Right lobe of liver (tissue), 6 donors: ENCODE measurements at regions not wholly inside any gene's neighbourhood (a gene's known extent, or its start where the extent isn't known, plus 50 kb on each side); places are given as distances from the start of the nearest gene placed in this dataset.

Experiments
- ATAC-seq, 4 donors: fragments of 200-7000 bp; cut with Tn5 transposase; one replicate each; pipeline ENCODE4 v1.9.1; 2020; ENCODE audit warnings: mild to moderate bottlenecking in 4 of 4, moderate library complexity in 4 of 4
- DNase-seq, 3 donors: peaks; one replicate each; pipeline ENCODE4 v3.0.0-alpha.2; 2020
- H3K27ac ChIP-seq, 3 donors: fragments of 200-600 bp; one replicate each; pipeline ENCODE4 v1.8.0; 2022
- H3K27me3 ChIP-seq, 2 donors: fragments of 200-600 bp; one replicate each; pipeline ENCODE4 v1.8.0; 2022
- H3K36me3 ChIP-seq, 4 donors: fragments of 200-600 bp; sonication (generic) in 1 of 4; one replicate each; pipeline versions ENCODE4 v1.5.1 to v1.8.0; 2017 to 2022; ENCODE audit warnings: control low read depth in 1 of 4
- H3K4me1 ChIP-seq, 4 donors: fragments of 200-600 bp; sonication (generic) in 1 of 4; one replicate each; pipeline versions ENCODE4 v1.5.1 to v1.8.0; 2017 to 2022; ENCODE audit warnings: control low read depth in 1 of 4
- H3K4me3 ChIP-seq, 3 donors: fragments of 200-600 bp; one replicate each; pipeline ENCODE4 v1.8.0; 2022
- H3K9me3 ChIP-seq, 4 donors: fragments of 200-600 bp; sonication (generic) in 1 of 4; one replicate each; pipeline versions ENCODE4 v1.5.1 to v1.8.0; 2017 to 2022; ENCODE audit warnings: control low read depth in 1 of 4
- POLR2A ChIP-seq: fragments of 450-650 bp; IDR thresholded peaks from one replicate; pipeline ENCODE4 v1.6.1; 2017; ENCODE audit warnings: antibody characterized with exemption, mild to moderate bottlenecking
- WGBS: methylation state at CpG from one replicate; pipeline ENCODE4 v1.1.6; 2018; ENCODE audit warnings: low coverage, low lambda C conversion rate; ENCODE audit not compliant: insufficient coverage; ENCODE audit errors: missing lambda C conversion rate; 5-methylcytosine and 5-hydroxymethylcytosine counted together
- intact Hi-C, 2 donors: fragments of 100-400 bp; cut with DNase I; formaldehyde crosslinking; loops; one replicate each; pipeline versions ENCODE4 v1.11.2 to v1.14.1; 2022
- TF ChIP-seq, protein P1 (sequence below), 4 donors: fragments of 200-600 bp in 3 of 4; fragments of 450-650 bp in 1 of 4; IDR thresholded peaks; one replicate each; pipeline versions ENCODE4 v1.5.1 to v1.8.0; 2016 to 2022; ENCODE audit warnings: antibody characterized with exemption in 4 of 4, mild to moderate bottlenecking in 2 of 4
- donor health status: DM: no; HTN: yes; CAD: no.
- donor health status: DM: no; HTN: no; CAD: no.
- donor health status: DM: no; HTN: no; CAD: no.
- donor health status: DM: no; HTN: yes; CAD: no.
- donor health status: DM: no; HTN: yes; CAD: no.

GRCh38 chr4:71266090-71266794 is 72.6 kb upstream of the SLC4A4 start:
- Histone ChIP-seq H3K27me3 (no peaks in the 10 kb centered on the region), H3K9me3 (no peaks in the 10 kb centered on the region), H3K27ac (no peak overlapping the region), H3K36me3 (no peaks in the 10 kb centered on the region), H3K4me1 (peaks cover 0 to 6% (median 3%) of the 10 kb centered on the region in 4 donors), H3K4me3 (no peak overlapping the region)
- DNase-seq (no peak), ATAC-seq (peak in 1 of 4 donors; percentile 48)
- intact Hi-C loops = no loop called here
- TF ChIP-seq, protein P1, sequence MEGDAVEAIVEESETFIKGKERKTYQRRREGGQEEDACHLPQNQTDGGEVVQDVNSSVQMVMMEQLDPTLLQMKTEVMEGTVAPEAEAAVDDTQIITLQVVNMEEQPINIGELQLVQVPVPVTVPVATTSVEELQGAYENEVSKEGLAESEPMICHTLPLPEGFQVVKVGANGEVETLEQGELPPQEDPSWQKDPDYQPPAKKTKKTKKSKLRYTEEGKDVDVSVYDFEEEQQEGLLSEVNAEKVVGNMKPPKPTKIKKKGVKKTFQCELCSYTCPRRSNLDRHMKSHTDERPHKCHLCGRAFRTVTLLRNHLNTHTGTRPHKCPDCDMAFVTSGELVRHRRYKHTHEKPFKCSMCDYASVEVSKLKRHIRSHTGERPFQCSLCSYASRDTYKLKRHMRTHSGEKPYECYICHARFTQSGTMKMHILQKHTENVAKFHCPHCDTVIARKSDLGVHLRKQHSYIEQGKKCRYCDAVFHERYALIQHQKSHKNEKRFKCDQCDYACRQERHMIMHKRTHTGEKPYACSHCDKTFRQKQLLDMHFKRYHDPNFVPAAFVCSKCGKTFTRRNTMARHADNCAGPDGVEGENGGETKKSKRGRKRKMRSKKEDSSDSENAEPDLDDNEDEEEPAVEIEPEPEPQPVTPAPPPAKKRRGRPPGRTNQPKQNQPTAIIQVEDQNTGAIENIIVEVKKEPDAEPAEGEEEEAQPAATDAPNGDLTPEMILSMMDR (IDR thresholded peaks at IDR 0.05) = no peak
- no peak for TF ChIP-seq POLR2A
- WGBS = 72% methylated on average over 5 of the region's 5 CpGs

- Histone ChIP-seq H3K4me3 (no peak overlapping the region), H3K4me1 (no peaks in the 10 kb centered on the region), H3K36me3 (no peaks in the 10 kb centered on the region), H3K27me3 (no peaks in the 10 kb centered on the region), H3K9me3 (no peaks in the 10 kb centered on the region), H3K27ac (no peak overlapping the region)
- DNase-seq (no peak), ATAC-seq (no peak)
- intact Hi-C loops = no loop called here
- no peak for TF ChIP-seq POLR2A
- TF ChIP-seq, protein P1 (IDR thresholded peaks at IDR 0.05) = no peak
- WGBS = 80% methylated on average over 1 of the region's 1 CpG
These were observed 71.6 kb upstream of the SLC4A4 start for GRCh38 chr4:71267244-71267643.

DNA sequence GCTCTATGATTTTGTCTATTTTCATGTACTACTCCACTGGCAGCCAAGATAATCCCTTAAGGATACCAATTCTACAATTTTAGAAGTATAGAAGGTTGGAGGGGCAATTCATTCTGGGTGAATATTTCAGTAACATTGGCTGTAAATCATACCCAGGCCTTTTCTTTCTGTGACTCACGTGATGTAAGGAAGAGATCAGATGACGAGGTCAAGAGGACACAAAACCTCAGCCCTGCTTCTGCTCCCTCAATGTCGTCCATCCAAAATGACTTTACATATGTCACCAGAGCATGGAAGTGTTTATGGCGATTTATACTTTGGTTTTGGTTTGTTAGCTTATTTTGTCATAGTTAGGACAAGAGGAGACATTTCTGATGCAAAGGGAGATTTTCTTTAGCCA is 70.7 kb upstream of the SLC4A4 start:
- Histone ChIP-seq H3K9me3 (no peaks in the 10 kb centered on the region), H3K36me3 (no peaks in the 10 kb centered on the region), H3K4me1 (no peaks in the 10 kb centered on the region), H3K27me3 (no peaks in the 10 kb centered on the region), H3K27ac (no peak overlapping the region), H3K4me3 (no peak overlapping the region)
- 39% methylated on average over 4 of the region's 4 CpGs for WGBS
- DNase-seq (no peak), ATAC-seq (peak in 3 of 4 donors; percentile 19 to 28 (median 20))
- TF ChIP-seq, protein P1 (IDR thresholded peaks at IDR 0.05) = no peak
- no peak for TF ChIP-seq POLR2A
- intact Hi-C loops = no loop called here

GRCh38 chr4:71269233-71269632 is 69.6 kb upstream of the SLC4A4 start:
- ATAC-seq = no peak
- Histone ChIP-seq H3K4me3 (no peak overlapping the region), H3K4me1 (no peaks in the 10 kb centered on the region), H3K36me3 (no peaks in the 10 kb centered on the region), H3K27me3 (no peaks in the 10 kb centered on the region), H3K27ac (no peak overlapping the region), H3K9me3 (no peaks in the 10 kb centered on the region)
- no peak for TF ChIP-seq POLR2A
- TF ChIP-seq, protein P1 (IDR thresholded peaks at IDR 0.05) = no peak
- intact Hi-C loops = no loop called here
- WGBS = 100% methylated on average over 3 of the region's 5 CpGs
- DNase-seq = no peak
